ENCODE measurements at regions not wholly inside any gene's neighbourhood (a gene's known extent, or its start where the extent isn't known, plus 50 kb on each side); places are given as distances from the start of the nearest gene placed in this dataset.

DNA sequence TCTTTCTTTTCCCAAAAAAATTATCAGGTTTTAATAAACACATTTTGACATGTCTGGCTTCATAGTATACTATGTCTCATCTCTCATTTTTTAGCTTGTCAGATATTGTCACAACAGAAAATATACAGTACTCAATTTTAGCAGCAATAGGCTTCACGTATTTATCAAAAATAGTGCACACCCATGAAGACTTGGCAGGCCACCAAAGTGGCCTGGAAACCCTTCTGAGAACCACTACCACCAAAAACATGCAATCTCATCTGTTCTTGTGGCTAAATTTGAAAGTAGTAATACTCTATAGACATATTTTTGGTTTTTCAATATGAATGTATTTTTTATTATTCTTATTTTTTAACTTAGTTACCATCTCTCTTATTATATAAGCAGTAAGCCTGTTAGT is 1094.5 kb upstream of the LRRN3 start:
- TF ChIP-seq, protein P1, sequence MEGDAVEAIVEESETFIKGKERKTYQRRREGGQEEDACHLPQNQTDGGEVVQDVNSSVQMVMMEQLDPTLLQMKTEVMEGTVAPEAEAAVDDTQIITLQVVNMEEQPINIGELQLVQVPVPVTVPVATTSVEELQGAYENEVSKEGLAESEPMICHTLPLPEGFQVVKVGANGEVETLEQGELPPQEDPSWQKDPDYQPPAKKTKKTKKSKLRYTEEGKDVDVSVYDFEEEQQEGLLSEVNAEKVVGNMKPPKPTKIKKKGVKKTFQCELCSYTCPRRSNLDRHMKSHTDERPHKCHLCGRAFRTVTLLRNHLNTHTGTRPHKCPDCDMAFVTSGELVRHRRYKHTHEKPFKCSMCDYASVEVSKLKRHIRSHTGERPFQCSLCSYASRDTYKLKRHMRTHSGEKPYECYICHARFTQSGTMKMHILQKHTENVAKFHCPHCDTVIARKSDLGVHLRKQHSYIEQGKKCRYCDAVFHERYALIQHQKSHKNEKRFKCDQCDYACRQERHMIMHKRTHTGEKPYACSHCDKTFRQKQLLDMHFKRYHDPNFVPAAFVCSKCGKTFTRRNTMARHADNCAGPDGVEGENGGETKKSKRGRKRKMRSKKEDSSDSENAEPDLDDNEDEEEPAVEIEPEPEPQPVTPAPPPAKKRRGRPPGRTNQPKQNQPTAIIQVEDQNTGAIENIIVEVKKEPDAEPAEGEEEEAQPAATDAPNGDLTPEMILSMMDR (IDR thresholded peaks at IDR 0.05): no peak

DNA sequence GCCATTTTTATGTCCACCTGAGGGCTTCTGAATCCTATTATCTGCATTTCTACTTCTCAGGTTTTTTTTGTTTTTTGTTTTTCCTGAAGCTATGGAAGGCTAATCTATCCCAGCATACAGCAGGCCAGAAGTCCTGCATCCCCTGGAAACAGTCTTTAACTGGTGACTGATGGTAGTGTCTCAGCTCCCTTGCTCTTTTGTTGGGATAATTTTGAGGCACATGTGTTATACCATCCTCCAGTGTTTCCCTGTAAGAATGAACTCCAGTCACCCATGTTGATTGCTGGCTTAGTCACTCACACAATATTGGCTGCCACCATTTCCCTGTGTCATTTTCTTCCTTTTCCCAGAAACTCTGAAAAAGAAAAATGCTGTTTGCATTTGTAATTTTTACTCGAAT is 1094.0 kb upstream of the LRRN3 start:
- TF ChIP-seq, protein P1 (IDR thresholded peaks at IDR 0.05): no peak

DNA sequence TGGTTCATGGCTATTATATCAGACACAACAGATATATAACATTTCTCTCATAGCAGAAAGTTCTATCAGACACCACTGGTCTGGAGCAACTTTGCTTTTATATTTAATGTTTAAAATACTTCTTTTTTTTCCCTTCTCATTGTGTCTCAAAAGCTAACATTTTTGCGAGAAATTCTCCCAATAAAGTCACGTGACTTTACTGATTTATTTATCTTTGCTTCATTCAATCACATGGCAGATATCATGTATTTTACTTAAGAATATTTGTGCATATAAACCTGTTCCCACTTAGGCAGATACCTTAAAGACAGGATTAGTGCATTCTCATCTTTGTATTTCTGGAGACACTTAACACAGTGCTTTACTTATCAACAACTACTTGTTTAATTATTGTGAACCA is 1093.1 kb upstream of the LRRN3 start:
- TF ChIP-seq, protein P1 (IDR thresholded peaks at IDR 0.05): no peak

DNA sequence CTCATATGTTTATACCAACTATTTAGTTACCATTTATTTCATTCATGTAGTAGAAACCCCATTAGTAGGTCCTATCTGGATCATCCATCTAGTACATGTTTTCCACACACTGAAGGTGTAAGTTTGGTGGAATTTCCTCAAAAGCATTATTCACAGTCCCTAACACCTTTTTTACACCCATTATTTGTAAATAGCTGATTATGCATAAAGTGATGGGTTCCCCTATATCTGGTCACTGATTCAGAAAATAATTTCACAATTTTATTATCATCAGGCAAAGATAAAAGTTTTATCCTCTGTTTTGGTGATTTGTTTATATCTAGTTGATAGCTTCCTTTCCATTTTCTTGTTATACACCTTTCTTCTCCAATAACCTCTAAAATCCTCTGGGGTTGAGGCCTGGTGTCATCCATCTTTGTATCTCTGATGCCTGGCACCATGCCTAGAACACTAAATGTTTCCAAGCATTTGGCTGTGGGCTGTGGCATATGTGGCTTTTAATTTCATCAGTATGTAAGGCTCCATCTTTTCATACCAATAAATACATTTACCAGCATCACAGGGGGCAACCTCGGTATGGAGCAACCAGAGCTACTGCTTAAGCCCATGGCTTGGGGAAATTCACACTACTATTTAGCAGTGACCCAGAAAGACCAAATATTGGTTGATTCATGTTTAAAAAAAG is 1089.5 kb upstream of the LRRN3 start:
- TF ChIP-seq, protein P1 (IDR thresholded peaks at IDR 0.05): no peak

DNA sequence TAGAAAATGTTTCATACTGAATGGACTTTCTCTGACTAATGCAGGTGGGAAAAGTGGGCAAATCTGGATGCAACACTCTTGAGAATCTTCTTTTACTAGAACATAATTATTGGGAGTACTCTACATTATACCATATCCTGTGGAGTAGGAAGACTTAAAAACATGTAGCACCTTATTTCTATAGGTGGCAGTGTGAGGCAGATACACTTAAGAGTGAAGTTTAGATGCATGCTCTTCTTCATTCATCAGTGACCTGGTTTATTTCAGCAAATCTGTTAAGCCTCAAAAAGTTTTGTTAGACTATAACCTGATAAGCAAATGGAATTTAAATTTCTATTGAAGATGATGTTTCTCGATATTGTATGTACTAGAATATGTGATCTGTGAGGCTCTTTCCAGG is 1087.1 kb upstream of the LRRN3 start:
- TF ChIP-seq, protein P1 (IDR thresholded peaks at IDR 0.05): peak; percentile 42

DNA sequence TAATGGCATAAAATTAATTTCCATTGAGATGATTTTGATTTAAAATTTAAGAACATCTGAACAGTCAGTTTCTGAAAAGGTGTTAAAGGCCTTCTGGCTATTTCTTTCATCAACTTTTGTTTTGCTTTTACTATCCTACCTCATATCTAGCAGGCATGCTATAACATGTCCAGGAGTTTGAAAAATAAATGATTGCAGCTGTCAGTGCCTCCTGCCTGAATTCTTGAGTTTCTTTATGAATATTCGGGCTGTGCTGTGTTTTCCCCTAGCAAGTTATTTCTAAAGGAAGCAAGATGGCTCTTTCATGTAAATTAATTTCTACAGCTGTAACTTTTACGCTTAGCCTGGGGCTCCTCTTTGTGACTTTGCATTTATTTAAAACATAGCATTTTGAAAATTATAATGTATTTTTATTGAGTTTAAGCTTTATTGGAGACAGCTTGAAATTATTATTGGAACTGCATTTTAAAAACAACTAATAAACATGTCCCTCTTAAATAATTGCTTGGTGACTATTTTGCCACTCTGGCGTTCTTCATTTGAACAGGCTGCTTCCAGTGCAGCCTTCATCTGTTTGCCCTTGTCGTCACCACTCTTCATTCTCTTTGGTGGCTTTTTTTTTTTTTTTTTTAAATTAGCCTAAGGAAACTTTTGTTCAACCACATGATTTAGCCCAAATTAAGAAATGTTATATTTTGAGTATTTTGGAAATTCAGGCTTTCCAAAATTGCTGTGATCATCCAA is 1083.4 kb upstream of the LRRN3 start:
- TF ChIP-seq, protein P1 (IDR thresholded peaks at IDR 0.05): no peak

DNA sequence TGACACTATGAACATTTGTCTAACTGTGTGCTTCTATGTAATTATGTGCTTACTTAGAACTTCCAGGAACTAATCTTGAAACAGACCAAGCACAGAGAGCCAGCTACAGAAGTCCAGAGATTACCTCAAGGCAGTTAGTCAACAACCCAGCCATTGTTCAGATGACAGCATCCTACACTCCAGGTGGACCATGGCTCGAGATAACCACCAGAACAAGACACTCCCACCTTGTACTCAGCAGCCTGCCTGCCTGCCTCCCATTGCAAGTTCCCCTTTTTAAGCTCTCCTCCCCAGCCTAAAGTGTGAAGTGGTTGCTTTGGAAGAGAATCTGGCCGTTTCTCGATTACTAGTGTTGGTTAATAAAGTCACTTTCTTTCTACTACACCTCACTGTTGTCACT is 1080.6 kb upstream of the LRRN3 start:
- TF ChIP-seq, protein P1 (IDR thresholded peaks at IDR 0.05): no peak

Data from LNCAP (cell line).